CD4-positive, alpha-beta memory T cell (primary cell): ENCODE measurements at regions not wholly inside any gene's neighbourhood (a gene's known extent, or its start where the extent isn't known, plus 50 kb on each side); places are given as distances from the start of the nearest gene placed in this dataset.
A peak's percentile ranks its signal among the peaks of the same experiment; 100 is the strongest.
"Not testable (repeated sequence)": the region's sequence is repeated elsewhere in the genome, so short reads cannot be mapped to it uniquely, and the experiment has no call there.

ENCODE experiments used
- CTCF ChIA-PET: fragments of 350-600 bp; sonication (Branson Sonifier 250); formaldehyde crosslinking; loops from one replicate; lab custom pipeline; 2021; ENCODE audit warnings: inconsistent platforms; ENCODE audit not compliant: partially characterized antibody; lab: Charles Lee
- POLR2A ChIA-PET: fragments of 350-600 bp; sonication (Branson Sonifier 250); formaldehyde crosslinking; loops from one replicate; lab custom pipeline; 2021; ENCODE audit not compliant: partially characterized antibody; lab: Charles Lee
- DNase-seq, 5 donors: peaks; one replicate each; pipeline versions ENCODE4 v3.0.0 to v3.0.0-alpha.2; 2020 to 2022; ENCODE audit warnings: mixed read lengths in 1 of 5
- H3K27ac ChIP-seq: one replicate; pipeline ENCODE4 v1.7.0; 2013; ENCODE audit warnings: low read depth, low read length
- H3K27me3 ChIP-seq: 2 replicates; pipeline ENCODE4 v1.7.0; 2013; ENCODE audit warnings: mild to moderate bottlenecking, low read length, moderate library complexity; ENCODE audit not compliant: insufficient read depth
- H3K36me3 ChIP-seq: 2 replicates; pipeline ENCODE4 v1.7.0; 2013; ENCODE audit warnings: mild to moderate bottlenecking, low read length, moderate library complexity; ENCODE audit not compliant: insufficient read depth
- H3K4me1 ChIP-seq: 2 replicates; pipeline ENCODE4 v1.7.0; 2013; ENCODE audit warnings: mild to moderate bottlenecking, low read length, moderate library complexity; ENCODE audit not compliant: insufficient read depth
- H3K4me3 ChIP-seq, 2 donors: one replicate each; pipeline ENCODE4 v1.7.0; 2013; ENCODE audit warnings: low read length in 2 of 2, mild to moderate bottlenecking in 1 of 2
- H3K9me3 ChIP-seq, 2 donors: one replicate each; pipeline ENCODE4 v1.7.0; 2013; ENCODE audit warnings: low read length in 2 of 2, control low read depth in 1 of 2; ENCODE audit not compliant: control insufficient read depth in 1 of 2
- H3K27ac Mint-ChIP-seq, 7 donors: one replicate each; pipeline ENCODE4 v1.8.0; 2020 to 2021; ENCODE audit warnings: mixed read lengths in 7 of 7, mild to moderate bottlenecking in 6 of 7, inconsistent platforms in 3 of 7, moderate library complexity in 3 of 7
- H3K27me3 Mint-ChIP-seq, 2 donors: one replicate each; pipeline ENCODE4 v1.8.0; 2020 to 2021; ENCODE audit warnings: mixed read lengths in 2 of 2
- H3K36me3 Mint-ChIP-seq, 2 donors: one replicate each; pipeline ENCODE4 v1.8.0; 2020 to 2021; ENCODE audit warnings: mixed read lengths in 2 of 2, inconsistent platforms in 1 of 2, mild to moderate bottlenecking in 1 of 2
- H3K4me1 Mint-ChIP-seq, 4 donors: one replicate each; pipeline ENCODE4 v1.8.0; 2020 to 2021; ENCODE audit warnings: mixed read lengths in 4 of 4, mild to moderate bottlenecking in 1 of 4
- H3K4me3 Mint-ChIP-seq, 8 donors: one replicate each; pipeline ENCODE4 v1.8.0; 2020 to 2021; ENCODE audit warnings: mixed read lengths in 8 of 8, mild to moderate bottlenecking in 7 of 8, moderate library complexity in 6 of 8, inconsistent platforms in 3 of 8
- H3K9me3 Mint-ChIP-seq, 8 donors: one replicate each; pipeline ENCODE4 v1.8.0; 2020 to 2021; ENCODE audit warnings: mixed read lengths in 8 of 8, mild to moderate bottlenecking in 5 of 8, inconsistent platforms in 3 of 8, moderate library complexity in 1 of 8
- intact Hi-C: fragments of 100-400 bp; cut with micrococcal nuclease; formaldehyde crosslinking; loops from one replicate; pipeline ENCODE4 v1.15.1; 2023

- ChIA-PET POLR2A (no interaction called here), CTCF (no interaction called here)
- no peak overlapping the region for H3K4me3 Mint-ChIP-seq
- no peak overlapping the region for H3K4me3 ChIP-seq
- intact Hi-C loops = no loop called here
- H3K9me3 ChIP-seq = no peaks in the 10 kb centered on the region
- no peaks in the 10 kb centered on the region for H3K36me3 Mint-ChIP-seq
- no peaks in the 10 kb centered on the region for H3K4me1 ChIP-seq
- no peaks in the 10 kb centered on the region for H3K4me1 Mint-ChIP-seq
- DNase-seq = no peak
- H3K27ac ChIP-seq = no peak overlapping the region
- no peaks in the 10 kb centered on the region for H3K36me3 ChIP-seq
- H3K9me3 Mint-ChIP-seq = peaks cover 0 to 6% (median 3%) of the 10 kb centered on the region in 8 donors
- H3K27me3 ChIP-seq = no peaks in the 10 kb centered on the region
- no peaks in the 10 kb centered on the region for H3K27me3 Mint-ChIP-seq
- H3K27ac Mint-ChIP-seq = no peak overlapping the region
Observed at GRCh38 chr5:155711882-155712281, 615.1 kb upstream of the SGCD start.

GRCh38 chr5:155714435-155714834, 612.5 kb upstream of the SGCD start:
- intact Hi-C loops, H3K27me3 Mint-ChIP-seq, CTCF ChIA-PET, H3K4me1 ChIP-seq, H3K4me3 Mint-ChIP-seq, H3K4me1 Mint-ChIP-seq, H3K27ac Mint-ChIP-seq, H3K4me3 ChIP-seq, H3K27ac ChIP-seq, H3K36me3 Mint-ChIP-seq, POLR2A ChIA-PET, H3K9me3 ChIP-seq, H3K27me3 ChIP-seq, DNase-seq, H3K36me3 ChIP-seq: not testable (repeated sequence)
- peaks cover 0 to 14% (median 3%) of the 10 kb centered on the region in 8 donors for H3K9me3 Mint-ChIP-seq

- Mint-ChIP-seq H3K4me3 (no peak overlapping the region), H3K36me3 (no peaks in the 10 kb centered on the region), H3K27ac (no peak overlapping the region), H3K27me3 (peaks cover 28 to 34% of the 10 kb centered on the region in 2 donors), H3K4me1 (no peaks in the 10 kb centered on the region), H3K9me3 (peaks cover 3 to 16% (median 6%) of the 10 kb centered on the region in 8 donors)
- H3K4me1 ChIP-seq = no peaks in the 10 kb centered on the region
- H3K4me3 ChIP-seq = no peak overlapping the region
- ChIA-PET POLR2A (no interaction called here), CTCF (no interaction called here)
- no peak for DNase-seq
- H3K27me3 ChIP-seq = peaks cover 4% of the 10 kb centered on the region
- H3K36me3 ChIP-seq = no peaks in the 10 kb centered on the region
- H3K9me3 ChIP-seq = no peaks in the 10 kb centered on the region
- no peak overlapping the region for H3K27ac ChIP-seq
- intact Hi-C loops = no loop called here
Observed at GRCh38 chr5:155726267-155726666, 600.7 kb upstream of the SGCD start.

GRCh38 chr5:155727512-155728145, 599.3 kb upstream of the SGCD start:
- CTCF ChIA-PET = no interaction called here
- Mint-ChIP-seq H3K4me3 (peak overlapping the region in 1 of 8 donors; percentile 17), H3K27ac (no peak overlapping the region), H3K4me1 (no peaks in the 10 kb centered on the region), H3K27me3 (peaks cover 30 to 34% of the 10 kb centered on the region in 2 donors), H3K9me3 (peaks cover 0 to 16% (median 6%) of the 10 kb centered on the region in 8 donors), H3K36me3 (no peaks in the 10 kb centered on the region)
- no peaks in the 10 kb centered on the region for H3K36me3 ChIP-seq
- peaks cover 4% of the 10 kb centered on the region for H3K27me3 ChIP-seq
- H3K27ac ChIP-seq = no peak overlapping the region
- H3K4me1 ChIP-seq = no peaks in the 10 kb centered on the region
- H3K9me3 ChIP-seq = no peaks in the 10 kb centered on the region
- POLR2A ChIA-PET = no interaction called here
- intact Hi-C loops = no loop called here
- H3K4me3 ChIP-seq = no peak overlapping the region
- no peak for DNase-seq

- Mint-ChIP-seq H3K9me3 (peaks cover 0 to 16% (median 6%) of the 10 kb centered on the region in 8 donors), H3K4me3 (peak overlapping the region in 1 of 8 donors; percentile 21), H3K27me3 (peaks cover 30 to 34% of the 10 kb centered on the region in 2 donors), H3K27ac (no peak overlapping the region), H3K36me3 (no peaks in the 10 kb centered on the region), H3K4me1 (no peaks in the 10 kb centered on the region)
- Histone ChIP-seq H3K9me3 (no peaks in the 10 kb centered on the region), H3K4me3 (no peak overlapping the region), H3K36me3 (no peaks in the 10 kb centered on the region), H3K27me3 (peaks cover 4% of the 10 kb centered on the region), H3K27ac (no peak overlapping the region), H3K4me1 (no peaks in the 10 kb centered on the region)
- DNase-seq = peak in 1 of 5 donors; percentile 33
- intact Hi-C loops = no loop called here
- POLR2A ChIA-PET = no interaction called here
- CTCF ChIA-PET = no interaction called here
Observed at GRCh38 chr5:155728146-155728856, 598.7 kb upstream of the SGCD start.

GRCh38 chr5:155728857-155729683, 597.9 kb upstream of the SGCD start:
- H3K4me3 ChIP-seq = no peak overlapping the region
- no peaks in the 10 kb centered on the region for H3K9me3 ChIP-seq
- no peak for DNase-seq
- H3K9me3 Mint-ChIP-seq = peaks cover 0 to 16% (median 6%) of the 10 kb centered on the region in 8 donors
- no peaks in the 10 kb centered on the region for H3K4me1 ChIP-seq
- no peak overlapping the region for H3K27ac Mint-ChIP-seq
- no peaks in the 10 kb centered on the region for H3K4me1 Mint-ChIP-seq
- H3K36me3 Mint-ChIP-seq = no peaks in the 10 kb centered on the region
- H3K36me3 ChIP-seq = no peaks in the 10 kb centered on the region
- no peak overlapping the region for H3K27ac ChIP-seq
- ChIA-PET CTCF (no interaction called here), POLR2A (no interaction called here)
- intact Hi-C loops = no loop called here
- peaks cover 30 to 31% of the 10 kb centered on the region in 2 donors for H3K27me3 Mint-ChIP-seq
- H3K27me3 ChIP-seq = peaks cover 4% of the 10 kb centered on the region
- H3K4me3 Mint-ChIP-seq = peak overlapping the region in 3 of 8 donors; percentile 22 to 59 (median 59)

GRCh38 chr5:155729684-155730059, 597.3 kb upstream of the SGCD start:
- Histone ChIP-seq H3K9me3 (no peaks in the 10 kb centered on the region), H3K27me3 (peaks cover 4% of the 10 kb centered on the region), H3K4me3 (no peak overlapping the region), H3K4me1 (no peaks in the 10 kb centered on the region), H3K36me3 (no peaks in the 10 kb centered on the region), H3K27ac (no peak overlapping the region)
- CTCF ChIA-PET = no interaction called here
- intact Hi-C loops = no loop called here
- POLR2A ChIA-PET = no interaction called here
- H3K27ac Mint-ChIP-seq = no peak overlapping the region
- H3K4me3 Mint-ChIP-seq = peak overlapping the region in 1 of 8 donors; percentile 40
- H3K9me3 Mint-ChIP-seq = peaks cover 0 to 16% (median 6%) of the 10 kb centered on the region in 8 donors
- no peaks in the 10 kb centered on the region for H3K4me1 Mint-ChIP-seq
- no peaks in the 10 kb centered on the region for H3K36me3 Mint-ChIP-seq
- no peak for DNase-seq
- peaks cover 30 to 31% of the 10 kb centered on the region in 2 donors for H3K27me3 Mint-ChIP-seq
